ENCODE measurements at regions not wholly inside any gene's neighbourhood (a gene's known extent, or its start where the extent isn't known, plus 50 kb on each side); places are given as distances from the start of the nearest gene placed in this dataset.

GRCh38 chr5:133754575-133755169 lies 142.3 kb upstream of the FSTL4 start:
- no peak for TF ChIP-seq FOXM1 (IDR thresholded peaks at IDR 0.05; ENCODE audit: borderline replicate concordance)
- TF ChIP-seq LEF1 (IDR thresholded peaks at IDR 0.05; ENCODE audit: borderline replicate concordance): no peak
- TF ChIP-seq SP1 (IDR thresholded peaks at IDR 0.05): no peak

Data from HEK293T (cell line).